GM18502 (cell line): ENCODE measurements at regions not wholly inside any gene's neighbourhood (a gene's known extent, or its start where the extent isn't known, plus 50 kb on each side); places are given as distances from the start of the nearest gene placed in this dataset.

Experiments
- ATAC-seq: cut with Tn5 transposase; IDR thresholded peaks from one replicate; pipeline ENCODE4 v1.9.1; 2021; ENCODE audit warnings: mild to moderate bottlenecking; ENCODE audit not compliant: unreplicated experiment, poor library complexity

- no peak for ATAC-seq
Observed at GRCh38 chr9:89885156-89885555, 280.3 kb downstream of the GADD45G start.

- no peak for ATAC-seq
Observed at GRCh38 chr9:89886281-89886700, 281.5 kb downstream of the GADD45G start.

DNA sequence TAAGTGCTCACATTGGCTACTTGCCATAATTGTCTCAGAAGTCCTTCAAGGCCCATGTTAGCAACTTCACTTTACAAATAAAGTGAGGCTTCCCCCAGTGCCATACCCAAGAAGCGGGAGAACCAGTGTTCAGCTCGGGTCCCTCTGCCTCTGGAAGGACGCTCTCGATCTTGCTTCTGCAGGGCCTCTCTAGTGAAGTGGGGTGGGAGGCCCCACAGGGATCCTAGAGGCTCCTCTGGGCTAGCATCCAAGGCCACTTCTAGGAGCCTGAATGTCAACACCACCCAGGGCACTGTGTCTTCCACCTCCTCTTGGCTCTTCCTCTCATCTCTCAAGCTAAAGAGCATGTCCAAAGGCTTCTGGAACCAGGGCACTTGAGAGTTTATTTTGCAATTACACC, 282.5 kb downstream of the GADD45G start:
- ATAC-seq: no peak

GRCh38 chr9:89888233-89888632, 283.4 kb downstream of the GADD45G start:
- ATAC-seq: no peak

- no peak for ATAC-seq
Observed at GRCh38 chr9:89888677-89889076, 283.9 kb downstream of the GADD45G start.

DNA sequence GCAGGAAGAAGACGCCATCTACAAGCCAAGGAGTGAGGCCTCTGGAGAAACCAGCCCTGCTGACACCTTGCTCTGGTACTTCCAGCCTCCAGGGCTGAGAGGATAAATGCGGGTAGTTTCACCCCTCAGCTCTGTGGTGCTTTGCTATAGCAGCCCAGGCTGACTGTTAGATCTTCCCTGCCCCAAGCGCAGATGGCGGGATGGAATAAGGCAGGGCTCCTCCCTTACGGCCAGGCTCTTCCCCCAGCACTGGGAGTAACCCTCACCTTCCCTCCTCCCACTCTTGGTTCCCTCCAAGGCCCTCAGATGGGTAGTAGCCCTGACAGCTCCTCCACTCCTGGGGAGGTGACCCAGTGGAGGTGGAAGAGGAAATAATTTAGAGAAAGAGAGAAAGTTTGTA, 285.1 kb downstream of the GADD45G start:
- ATAC-seq: no peak

DNA sequence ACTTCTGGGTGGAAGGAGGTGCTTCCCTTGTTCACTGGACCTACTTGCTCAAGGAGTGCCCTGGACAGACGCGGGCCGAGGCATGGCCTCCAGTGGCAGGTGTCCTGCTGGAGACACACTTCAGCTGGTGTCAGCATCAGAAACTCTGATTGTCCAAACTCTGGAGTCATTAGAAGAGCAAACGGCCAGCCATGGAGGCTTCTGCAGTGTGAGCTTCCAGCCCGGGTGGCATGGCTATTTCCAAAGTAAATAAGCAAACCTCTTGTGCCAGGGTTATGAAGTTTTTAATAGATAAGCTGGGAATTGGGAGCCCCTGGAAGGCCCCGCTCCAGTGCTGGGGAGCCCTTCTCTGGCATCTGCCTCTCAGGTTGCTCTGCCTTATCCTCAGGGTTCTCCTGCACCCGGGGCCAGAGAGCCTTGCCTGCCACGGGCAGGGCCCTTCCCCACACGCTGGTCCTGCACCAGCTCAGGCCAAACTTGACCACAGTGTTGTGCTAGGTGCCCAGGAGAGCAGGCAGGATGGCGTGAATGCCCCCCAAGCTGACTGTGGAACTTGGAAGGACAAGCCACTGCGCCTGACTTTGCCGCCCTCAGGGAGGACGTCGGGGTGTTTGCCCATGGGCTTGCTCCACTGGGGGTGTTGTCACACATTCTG, 285.6 kb downstream of the GADD45G start:
- ATAC-seq: no peak

GRCh38 chr9:89891221-89891590, 286.4 kb downstream of the GADD45G start:
- ATAC-seq: no peak

GRCh38 chr9:89891591-89892304, 286.9 kb downstream of the GADD45G start:
- no peak for ATAC-seq

DNA sequence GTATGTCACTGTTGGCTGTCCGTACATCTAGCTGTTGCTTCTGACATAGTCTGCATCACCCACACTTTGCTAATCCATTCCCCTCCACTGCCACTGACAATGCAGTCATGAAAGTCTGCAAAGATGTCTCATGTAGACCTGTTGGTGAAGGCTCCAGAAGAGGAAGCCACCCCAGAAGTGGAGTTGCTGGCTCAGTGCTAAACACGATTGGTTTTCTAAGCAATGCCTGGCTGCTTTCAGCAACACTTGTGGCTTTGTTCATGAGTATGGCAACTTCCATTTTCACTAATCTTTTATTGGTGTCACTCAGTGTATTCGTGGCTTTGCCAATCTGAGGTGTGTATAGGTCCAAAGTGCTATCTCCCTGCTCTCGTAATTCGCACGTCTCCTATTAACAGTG, 288.1 kb downstream of the GADD45G start:
- no peak for ATAC-seq

DNA sequence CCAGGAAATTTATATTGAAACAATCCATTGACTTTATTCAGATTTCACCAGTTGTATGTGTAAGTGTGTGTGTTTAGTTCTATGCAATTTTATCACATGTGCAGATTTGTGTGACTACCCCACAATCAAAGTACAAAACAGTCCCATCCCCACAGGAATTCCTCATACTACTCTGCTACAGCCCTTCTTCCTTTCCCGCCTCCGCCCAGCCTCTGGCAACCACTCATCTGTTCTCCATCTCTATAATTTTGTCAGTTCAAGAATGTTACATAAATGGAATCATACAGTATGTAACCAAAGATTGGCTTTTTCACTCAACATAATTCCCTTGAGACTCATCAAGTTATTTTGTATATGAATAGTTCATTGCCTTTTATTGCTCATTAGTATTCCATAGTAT, 289.1 kb downstream of the GADD45G start:
- no peak for ATAC-seq

GRCh38 chr9:89896806-89897340, 292.1 kb downstream of the GADD45G start:
- ATAC-seq: no peak

- no peak for ATAC-seq
Observed at GRCh38 chr9:89899573-89899972, 294.8 kb downstream of the GADD45G start.

GRCh38 chr9:89901920-89902319, 297.1 kb downstream of the GADD45G start:
- no peak for ATAC-seq

DNA sequence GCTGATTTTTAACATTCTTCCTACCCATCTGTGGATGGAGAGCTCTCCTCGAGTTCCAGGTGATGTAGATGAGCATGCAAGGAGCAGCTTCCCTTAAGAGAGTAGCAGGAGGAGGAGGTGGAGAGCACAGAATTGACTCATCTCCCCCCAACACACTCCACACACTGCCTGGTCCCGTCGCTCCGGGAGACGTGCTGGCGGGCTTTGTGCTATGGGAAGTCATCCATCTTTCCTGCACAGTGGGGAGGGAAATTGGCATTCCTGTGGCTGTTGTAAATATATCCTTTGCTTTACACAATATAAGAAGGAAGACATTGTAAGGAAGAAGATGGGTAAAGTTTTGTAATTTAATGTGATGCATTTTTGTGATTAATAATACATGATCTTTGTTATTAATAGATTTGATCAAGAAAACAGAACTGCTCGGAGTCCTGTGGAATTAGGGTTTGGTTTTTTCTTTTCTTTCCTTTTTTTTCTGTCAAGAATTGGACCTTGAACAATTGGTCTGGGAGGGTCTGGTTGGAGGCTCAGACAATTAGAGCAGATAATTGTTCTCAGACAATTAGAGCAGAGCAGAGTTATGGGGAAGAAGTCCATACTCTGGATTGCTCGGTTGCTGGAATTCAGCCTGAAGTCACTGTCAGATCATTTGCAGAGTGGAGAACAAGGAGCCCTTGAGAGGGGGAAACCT, 297.8 kb downstream of the GADD45G start:
- ATAC-seq: no peak

- no peak for ATAC-seq
Observed at GRCh38 chr9:89903141-89903475, 298.3 kb downstream of the GADD45G start.

DNA sequence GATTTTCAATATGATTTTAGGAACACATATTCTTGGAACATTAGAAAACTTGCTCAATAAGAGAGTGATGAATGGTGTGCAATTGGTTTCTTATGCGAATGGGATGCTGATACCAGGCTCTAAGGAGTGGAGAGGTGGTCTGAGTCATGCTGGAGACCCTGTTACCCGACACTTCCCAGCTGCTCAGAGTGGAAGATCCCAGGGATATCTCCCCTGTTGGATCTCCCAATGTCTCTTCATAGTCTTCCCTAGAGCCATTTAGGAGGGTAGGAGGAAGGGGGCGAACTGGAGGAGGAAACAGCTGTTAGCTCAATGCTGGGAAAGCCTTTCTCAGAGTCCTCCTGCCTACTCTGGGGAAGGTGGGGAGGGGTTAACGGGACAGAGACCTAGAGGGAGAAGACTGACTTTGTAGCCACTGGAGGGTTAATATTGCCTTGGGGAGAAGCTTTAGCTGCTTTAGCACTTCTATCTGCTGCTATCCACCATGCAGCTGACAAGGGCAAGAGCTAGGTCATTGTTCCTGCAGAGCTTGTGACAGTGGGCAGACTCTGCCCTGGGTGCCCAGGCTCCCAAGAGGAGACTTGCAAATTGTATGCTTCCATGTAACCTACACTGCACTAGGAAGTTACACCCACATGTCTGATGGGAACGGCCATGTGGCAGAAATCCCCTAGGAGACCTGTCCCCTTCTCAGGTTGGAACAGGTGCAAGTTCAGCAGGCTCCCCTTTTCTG, 301.0 kb downstream of the GADD45G start:
- ATAC-seq: no peak

DNA sequence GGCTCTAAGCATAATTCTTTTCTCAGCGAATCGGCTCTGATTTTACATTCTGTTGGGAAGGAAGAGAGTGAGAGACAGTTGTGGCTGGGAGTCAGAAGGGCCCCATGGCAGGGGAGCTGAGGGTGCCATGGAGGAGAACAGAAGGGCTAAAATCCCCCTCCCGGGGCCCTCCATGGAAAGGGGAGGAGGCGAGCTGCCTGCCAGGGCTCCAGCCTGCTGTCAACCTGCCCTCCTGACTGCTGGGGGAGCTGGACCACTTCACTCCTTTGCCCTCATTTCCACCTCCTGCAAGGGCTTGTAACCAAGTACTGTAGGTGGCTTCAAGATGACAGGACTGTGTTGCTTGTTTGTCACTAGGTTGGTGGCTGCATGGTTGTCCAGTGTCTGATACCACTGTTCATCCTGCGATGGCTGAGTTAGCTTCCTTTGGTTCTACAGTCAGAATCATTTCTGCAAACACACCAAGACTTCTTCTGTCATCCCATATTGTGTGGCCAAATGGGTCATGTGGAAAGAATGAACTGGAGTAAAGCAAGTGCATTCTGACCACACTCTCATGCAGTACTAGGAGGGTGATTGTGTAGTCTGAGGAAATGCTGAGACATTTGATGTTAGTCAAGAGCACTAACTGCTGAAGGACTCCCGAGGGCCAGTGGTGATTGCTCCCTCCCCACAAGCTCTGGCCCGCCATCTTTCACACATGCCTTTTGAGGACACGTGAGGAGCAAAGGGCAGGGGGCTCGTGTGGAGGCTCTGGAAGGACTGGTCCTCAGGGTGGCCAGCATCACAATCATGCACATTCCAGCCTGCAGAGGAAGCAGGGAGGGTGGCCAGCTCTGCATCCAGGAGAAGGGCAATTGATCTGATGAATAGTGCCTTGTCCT, 307.2 kb downstream of the GADD45G start:
- ATAC-seq: no peak

DNA sequence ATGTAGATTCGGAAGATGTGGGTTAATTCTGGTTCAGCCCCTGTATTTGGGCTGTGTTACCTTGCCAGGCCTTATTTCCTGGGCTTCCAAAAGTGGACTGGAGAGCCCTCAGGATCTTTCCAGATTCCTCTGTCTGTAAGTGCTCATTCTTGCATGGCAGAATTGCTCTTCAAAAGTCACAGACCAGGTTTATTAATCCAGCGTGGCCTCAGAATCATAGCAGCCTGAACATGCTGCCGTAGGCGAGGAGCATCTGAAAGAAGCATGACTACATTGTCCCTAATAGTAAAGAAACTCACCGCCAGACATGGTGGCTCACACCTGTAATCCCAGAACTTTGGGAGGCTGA, 307.8 kb downstream of the GADD45G start:
- ATAC-seq: no peak

DNA sequence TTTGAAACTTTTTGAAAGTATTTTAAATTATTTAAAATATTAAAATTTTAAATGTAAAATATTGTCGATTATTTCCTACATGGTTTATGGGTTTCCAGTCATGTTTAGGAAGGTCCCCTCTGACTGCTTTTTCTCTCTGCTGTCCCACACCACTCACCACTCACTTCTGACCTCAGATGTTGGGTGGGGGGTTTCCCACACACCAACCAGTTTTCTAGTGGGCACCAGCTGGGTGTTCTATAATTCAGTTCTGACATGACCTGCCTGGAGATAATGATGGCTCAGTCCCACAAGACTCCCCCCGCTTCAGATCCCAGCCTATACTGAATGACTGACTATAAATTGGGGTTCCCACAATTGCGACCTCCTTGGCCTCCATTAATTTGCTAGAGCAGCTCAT, 310.4 kb downstream of the GADD45G start:
- ATAC-seq: no peak
